HUDEP-2 (cell line): ENCODE measurements at regions not wholly inside any gene's neighbourhood (a gene's known extent, or its start where the extent isn't known, plus 50 kb on each side); places are given as distances from the start of the nearest gene placed in this dataset.

Experiments
- DNase-seq, 76 experiments: peaks; one replicate each; lab custom pipeline; 2025; ENCODE audit not compliant: unreplicated experiment in 76 of 76; lab: John Stamatoyannopoulos, UW

DNA sequence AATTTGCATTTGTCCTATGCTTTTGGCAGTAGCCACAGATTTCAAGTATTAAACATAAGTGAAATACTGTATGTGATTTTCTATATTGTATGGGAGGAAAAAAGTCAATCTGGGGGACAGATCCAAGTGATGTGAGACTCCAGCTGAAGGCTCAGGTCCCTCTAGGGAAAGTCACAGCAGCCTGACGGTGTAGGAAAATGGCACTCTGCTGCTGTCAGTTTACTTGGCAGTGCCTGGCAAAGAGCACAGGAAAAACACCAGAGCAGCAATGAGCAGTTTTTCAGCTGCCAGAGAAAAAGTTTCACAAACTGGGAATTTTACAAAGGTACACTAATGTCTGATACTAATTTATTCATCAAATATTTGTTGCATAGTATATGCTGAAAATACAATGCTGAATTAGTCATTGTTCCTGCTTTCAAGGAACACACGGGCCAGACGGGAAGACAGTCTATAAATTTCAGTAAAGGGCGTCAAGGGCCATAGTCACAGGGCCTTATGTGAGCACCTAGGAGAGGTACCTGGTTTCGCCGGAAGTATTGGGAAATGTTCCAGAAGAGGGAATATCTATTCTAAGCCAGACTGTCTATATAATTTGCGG, 66.2 kb upstream of the SLC38A2 start:
- no peak for DNase-seq

DNA sequence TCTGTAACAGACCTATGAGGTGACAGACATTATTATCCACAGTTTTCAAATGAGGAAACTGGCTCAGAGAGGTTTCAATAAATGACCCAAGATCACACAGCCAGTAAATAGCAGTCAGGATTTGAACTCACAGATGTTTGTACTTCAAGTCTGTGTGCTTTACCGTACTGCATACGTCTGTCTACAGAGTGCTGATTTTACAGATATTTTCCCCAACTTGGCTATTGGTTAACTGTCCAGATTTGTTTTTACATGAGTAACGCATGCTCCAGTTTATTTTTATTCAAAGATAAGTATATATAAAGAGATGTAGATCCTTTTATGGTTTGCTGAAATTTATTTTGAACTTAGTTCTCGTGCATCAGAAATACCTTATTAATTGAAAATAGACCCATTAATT, 65.7 kb upstream of the SLC38A2 start:
- no peak for DNase-seq

DNA sequence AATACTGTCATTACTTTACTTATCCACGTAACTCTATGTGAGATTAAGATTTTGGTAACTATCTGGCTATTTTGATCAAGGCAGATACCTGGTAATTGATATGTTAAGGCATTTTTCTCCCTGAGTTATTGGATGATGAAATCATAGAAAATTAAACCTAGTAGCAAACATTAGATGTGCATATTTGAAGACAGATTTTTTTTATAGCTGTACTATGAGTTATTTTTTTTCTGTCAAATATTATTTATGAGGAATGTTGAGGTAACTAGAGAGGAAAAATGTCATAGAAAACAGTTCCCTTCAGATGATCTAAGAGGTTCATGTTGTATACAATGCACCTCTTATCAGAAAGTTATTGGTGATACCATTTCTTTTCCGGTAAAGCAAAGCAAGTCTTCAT, 64.9 kb upstream of the SLC38A2 start:
- DNase-seq = no peak

DNA sequence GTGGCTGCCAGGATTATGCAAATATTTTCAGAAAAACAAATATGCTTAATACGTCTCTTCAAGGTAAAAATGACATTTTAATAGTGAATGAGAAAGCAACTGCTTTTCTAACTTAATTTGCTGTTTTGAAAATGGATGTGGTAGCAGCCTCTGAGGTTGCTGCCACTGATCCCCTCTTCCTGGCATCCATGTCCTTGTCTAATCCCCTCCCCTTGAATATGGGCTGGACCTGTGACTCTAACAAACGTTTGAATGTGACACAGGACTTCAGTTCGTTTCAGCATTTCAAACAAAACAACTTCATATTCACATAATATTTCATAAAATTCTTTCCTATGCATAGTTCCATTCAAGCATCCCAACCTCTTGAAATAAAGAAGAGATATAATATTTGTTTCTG, 64.2 kb upstream of the SLC38A2 start:
- DNase-seq = no peak

DNA sequence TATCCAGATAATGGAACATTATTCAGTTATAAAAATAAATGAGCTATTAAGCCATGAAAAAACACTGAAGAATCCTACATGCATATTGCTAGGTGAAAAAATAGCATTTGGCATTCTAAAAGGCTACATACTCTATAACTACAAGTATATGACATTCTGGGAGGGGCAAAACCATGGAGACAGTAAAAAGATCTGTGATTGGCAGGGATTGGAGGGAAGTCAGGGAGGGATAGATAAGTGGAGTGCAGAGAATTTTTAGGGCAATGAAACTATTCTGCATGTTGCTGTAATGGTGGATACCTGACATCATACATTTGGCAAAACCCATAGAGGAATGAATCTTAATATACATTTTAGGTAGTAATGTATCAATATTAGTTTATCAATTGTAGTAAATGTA, 63.1 kb upstream of the SLC38A2 start:
- DNase-seq = peak in 1 of 76 experiments; percentile 2

DNA sequence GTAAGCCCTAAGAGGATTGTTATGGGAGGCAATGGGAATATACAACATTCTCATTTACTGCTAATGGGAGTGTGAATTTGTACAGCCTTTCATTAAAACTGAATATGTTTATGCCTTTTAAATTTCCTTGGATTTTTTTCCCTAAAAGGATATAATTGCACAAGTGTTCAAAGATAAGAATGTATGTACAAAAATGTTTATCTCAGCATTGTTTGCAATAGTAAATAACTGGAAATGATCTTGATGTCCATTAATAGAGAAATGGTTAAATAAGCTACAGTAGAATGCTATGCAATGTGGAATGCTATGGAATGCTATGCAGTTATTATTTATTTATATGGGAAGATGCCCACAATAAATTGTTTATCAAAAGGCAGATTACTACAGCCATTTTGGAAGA, 62.5 kb upstream of the SLC38A2 start:
- DNase-seq = no peak

DNA sequence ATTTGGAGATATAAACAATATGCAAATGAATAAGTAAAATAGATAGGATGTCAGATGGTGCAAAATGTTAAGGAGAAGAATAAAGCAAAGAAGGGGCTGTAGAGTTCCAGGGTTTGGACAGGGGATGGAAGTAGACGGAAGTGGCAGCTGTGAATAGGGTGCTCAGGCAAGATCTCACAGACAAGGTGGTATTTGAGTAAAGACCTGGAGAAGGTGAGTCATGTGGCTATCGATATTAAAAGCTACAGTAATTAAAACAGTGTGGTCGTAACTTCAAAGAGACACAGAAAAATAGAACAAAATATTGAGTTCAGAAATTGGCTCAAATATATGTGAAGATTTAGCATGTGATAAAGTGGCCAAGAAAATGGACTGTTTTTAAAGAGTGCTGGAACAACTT, 61.3 kb upstream of the SLC38A2 start:
- DNase-seq = no peak

DNA sequence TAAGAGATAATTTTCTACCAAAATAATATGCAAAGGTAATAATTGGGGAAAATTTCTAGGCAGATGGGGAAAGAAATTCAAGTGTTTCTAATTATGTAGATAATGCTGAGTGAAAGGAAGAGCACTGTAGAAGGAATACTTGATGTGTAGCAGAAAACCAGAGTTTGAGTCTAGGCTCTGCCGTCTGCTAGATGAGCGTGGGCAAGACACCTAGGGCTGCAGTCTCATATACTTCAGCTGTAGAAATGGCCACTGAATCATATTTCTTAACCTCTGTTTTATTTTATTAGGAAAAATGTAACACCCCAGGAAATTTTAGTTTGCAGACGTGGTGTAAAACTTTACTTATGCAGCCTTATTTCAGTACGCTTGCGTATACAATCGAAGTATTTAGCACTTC, 59.8 kb upstream of the SLC38A2 start:
- no peak for DNase-seq

DNA sequence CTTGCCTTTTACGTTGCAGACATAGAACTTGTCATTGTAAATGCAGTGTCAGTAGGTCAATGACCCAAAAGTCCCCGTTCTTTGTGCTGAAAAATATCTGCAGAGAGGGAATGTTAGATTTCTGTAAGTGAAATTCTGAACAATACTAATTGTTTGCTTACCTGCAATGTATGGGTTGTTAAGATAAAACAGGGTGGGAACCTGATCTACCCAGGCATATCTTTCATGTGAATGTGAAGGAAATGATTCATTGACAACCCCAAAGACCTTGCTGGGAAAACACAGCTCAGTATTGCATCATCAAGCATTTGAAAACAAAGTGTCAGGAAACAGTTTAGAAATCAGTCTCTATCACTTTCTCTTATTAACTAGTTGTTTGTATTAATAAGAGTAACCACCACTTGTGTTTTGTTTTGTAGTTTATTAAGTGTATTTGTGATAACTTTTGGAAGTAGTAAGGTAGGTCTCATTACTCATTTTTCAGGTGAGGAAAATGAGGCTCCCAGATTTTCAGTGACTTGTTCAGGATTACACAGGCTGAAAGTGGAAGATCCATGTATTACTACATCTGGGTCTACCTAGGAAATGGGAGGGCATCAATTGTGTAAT, 57.9 kb upstream of the SLC38A2 start:
- DNase-seq = peak in 10 of 76 experiments; percentile 1 to 46 (median 10)
